Activated naive CD4-positive, alpha-beta T cell treated with Interleukin-2 at 50 U/mL for 16 hours (primary cell): ENCODE measurements at regions not wholly inside any gene's neighbourhood (a gene's known extent, or its start where the extent isn't known, plus 50 kb on each side); places are given as distances from the start of the nearest gene placed in this dataset.

ENCODE experiments used
- DNase-seq: peaks from one replicate; pipeline ENCODE4 v3.0.0-alpha.2; 2020

DNA sequence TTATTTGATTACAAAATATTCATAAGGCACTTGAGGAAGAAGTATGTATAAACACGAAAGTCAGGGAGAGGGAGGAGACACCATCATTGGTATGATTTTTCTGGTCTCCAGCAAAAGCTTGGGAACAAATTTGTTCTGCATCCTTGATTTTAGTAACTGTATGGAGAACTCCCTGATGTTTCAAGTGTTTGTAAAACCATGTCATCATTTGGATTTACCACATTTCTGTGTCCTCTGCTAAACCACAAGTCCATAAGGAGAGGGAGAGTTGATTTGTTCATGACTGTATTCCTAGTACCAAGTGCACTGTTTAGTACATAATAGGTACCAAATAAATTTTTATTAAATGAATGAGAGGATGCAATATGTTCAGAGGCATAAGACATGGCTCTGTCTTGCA, 181.1 kb downstream of the BTG1 start:
- DNase-seq: no peak

GRCh38 chr12:91959220-91959619, 186.4 kb downstream of the BTG1 start:
- no peak for DNase-seq

GRCh38 chr12:91958816-91959215, 186.8 kb downstream of the BTG1 start:
- DNase-seq: no peak

GRCh38 chr12:91954747-91955146, 190.9 kb downstream of the BTG1 start:
- no peak for DNase-seq

DNA sequence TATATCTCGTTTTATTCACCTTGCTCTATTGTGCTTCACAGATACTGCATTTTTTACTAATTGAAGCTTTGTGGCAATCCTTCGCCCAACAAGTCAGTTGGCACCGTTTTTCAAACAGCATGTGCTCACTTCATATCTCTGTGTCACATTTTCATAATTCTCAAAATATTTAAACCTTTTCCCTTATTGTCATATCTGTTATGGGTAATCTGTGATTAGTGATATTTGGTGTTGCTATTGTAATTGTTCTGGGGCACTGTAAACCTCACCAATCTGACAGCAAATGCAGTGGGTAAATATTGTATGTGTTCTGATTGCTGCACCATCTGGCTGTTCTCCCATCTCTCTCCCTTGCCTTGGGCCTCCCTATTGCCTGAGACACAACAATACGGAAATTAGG, 191.3 kb downstream of the BTG1 start:
- DNase-seq: no peak

GRCh38 chr12:91952916-91953315, 192.7 kb downstream of the BTG1 start:
- no peak for DNase-seq

- DNase-seq: no peak
Measured at GRCh38 chr12:91951571-91951970, 194.1 kb downstream of the BTG1 start.

GRCh38 chr12:91948504-91948903, 197.1 kb downstream of the BTG1 start:
- DNase-seq: no peak

DNA sequence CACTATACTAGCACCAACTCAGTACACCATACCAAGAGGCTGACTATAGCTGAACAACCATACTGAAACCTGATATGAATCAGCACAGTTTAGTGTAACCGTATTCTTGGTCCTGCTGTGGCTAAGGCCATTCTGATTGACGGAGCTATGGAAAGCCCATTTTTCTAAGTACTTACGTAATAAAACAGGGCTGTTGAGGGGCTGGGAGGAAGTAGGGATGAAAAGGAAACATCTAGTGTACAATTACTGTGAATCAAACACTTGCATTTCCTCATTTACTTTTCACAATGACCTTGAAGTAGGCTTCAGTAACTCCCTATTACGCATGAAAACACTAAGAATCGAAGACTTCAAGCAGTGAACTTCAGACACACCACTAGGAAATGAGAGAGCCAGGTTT, 198.2 kb downstream of the BTG1 start:
- no peak for DNase-seq

- no peak for DNase-seq
Measured at GRCh38 chr12:91944637-91945036, 201.0 kb downstream of the BTG1 start.

- no peak for DNase-seq
Measured at GRCh38 chr12:91940826-91941570, 204.6 kb downstream of the BTG1 start.

- no peak for DNase-seq
Measured at GRCh38 chr12:91940322-91940721, 205.3 kb downstream of the BTG1 start.

DNA sequence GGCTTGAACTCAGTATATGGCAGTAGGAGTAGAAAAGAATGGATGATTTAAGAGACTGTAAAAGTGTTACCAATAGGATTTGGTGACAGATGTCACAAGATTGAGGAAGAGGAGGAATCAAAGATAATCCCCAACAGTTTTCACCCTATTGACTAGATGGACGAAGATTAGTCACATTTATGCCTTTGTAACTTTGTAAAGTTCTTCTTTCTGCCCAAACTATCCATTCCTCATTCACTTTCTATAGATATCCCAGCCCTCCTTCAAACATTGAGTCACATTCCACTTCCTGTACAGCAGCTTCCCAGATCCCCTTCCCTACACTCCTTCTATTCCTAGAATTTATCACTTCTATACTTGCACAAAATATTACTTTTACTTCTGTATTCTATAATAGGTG, 207.9 kb downstream of the BTG1 start:
- no peak for DNase-seq

GRCh38 chr12:91937009-91937408, 208.6 kb downstream of the BTG1 start:
- DNase-seq: no peak

DNA sequence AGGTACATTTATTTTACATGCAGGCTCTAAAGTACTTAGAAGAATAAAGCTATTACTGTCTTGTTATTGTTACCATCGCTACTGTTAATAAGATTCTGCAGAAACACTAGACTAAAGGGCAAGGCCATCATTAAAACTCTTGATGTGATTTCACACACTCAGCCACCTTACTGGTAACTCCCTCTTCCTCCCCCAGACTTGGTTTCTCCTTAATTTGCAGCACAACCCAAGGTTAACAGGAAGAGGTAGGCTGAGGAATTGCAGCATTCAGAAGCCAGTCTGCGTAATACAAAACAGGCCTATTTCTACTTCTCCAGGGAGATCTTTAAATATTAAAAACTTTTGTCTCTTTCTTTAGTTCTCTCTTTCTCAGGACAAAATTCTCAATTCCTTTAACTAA, 210.3 kb downstream of the BTG1 start:
- no peak for DNase-seq

DNA sequence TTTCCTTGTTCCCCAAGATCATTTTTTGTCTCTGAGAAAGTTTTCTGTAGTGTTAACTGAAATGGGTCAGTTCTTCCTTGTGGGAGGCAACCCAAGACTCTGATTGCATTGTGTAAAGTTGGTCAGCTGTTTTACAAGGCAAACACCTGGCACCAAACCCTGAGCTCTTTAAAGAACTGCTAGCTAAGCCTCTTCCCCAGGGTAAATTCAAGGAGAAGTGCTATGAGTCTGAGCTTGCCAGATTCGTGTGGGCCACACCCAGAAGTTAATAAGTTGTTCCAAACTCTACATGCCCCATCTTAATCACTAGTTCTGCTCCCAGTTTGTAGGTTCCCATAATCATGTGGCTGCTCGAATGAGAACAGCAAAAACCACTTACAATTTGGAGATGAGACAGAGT, 214.5 kb downstream of the BTG1 start:
- DNase-seq: no peak

DNA sequence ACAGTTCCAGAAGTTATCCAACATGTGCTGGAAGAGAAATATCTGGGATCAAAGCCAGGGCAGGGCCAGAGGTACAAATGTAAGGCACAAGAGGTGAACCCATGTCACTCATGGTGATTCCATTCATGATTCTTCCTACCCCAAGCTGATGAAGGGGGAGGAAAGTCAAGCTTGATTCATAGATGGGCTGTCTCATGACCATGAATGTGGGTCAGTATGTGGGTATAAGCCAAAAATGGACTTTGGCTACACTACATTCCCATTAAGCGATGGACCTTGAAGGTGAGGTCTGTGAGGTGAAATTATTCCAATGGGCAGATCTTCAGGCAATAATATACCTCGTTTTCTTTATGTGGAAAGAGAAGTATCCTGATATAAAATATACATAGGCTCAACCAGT, 217.1 kb downstream of the BTG1 start:
- DNase-seq: no peak

DNA sequence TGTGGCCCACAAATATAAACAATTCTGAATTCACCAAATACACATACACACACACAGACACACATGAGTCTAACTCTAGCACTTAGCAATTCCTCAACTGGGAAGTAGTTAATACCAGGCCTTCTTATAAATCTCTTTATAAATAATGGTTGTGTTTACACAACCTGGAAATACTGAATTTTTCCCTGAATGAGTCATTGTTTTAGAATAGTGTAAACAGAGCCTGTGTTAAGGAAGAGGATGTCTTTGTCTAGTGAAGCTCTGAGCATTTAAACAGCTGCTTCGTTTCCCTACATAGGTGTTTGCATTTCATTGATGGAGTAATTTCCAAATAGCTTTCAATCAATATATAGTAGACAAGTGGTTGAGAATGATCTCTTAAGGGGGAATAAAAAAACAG, 218.8 kb downstream of the BTG1 start:
- DNase-seq: no peak

- DNase-seq: no peak
Measured at GRCh38 chr12:91924827-91925226, 220.8 kb downstream of the BTG1 start.

DNA sequence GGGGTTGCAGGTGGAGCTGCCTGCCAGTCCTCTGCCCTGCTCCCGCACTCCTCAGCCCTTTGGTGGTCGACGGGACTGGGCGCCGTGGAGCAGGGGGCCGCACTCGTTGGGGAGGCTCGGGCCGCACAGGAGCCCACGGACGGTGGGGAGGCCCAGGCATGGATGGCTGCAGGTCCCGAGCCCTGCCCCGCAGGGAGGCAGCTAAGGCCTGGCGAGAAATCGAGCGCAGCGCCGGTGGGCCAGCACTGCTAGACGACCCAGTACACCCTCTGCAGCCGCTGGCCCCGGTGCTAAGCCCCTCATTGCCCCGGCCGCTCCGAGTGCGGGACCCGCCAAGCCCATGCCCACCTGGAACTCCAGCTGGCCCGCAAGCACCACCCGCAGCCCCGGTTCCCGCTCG, 221.8 kb downstream of the BTG1 start:
- no peak for DNase-seq

GRCh38 chr12:91922674-91923073, 223.0 kb downstream of the BTG1 start:
- no peak for DNase-seq

- DNase-seq: no peak
Measured at GRCh38 chr12:91922139-91922538, 223.5 kb downstream of the BTG1 start.

DNA sequence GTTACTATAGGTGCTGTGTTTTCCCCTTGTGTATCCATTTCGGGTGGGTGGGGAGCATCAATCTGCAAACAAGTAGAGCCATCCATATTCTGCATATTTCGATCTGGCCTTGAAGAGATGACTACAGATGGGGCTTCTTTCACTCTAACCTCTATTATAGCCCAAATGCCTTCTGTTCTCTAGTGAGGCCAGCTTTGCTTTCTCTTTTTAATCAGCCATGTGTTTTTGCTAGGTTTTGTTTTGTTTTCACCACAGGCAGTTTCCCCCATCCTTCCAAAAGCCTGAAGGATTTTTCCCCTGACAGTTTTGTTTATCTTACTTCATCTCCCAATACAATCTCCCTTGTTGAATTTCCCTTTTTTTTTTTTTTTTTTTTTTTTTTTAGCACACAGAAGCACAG, 224.1 kb downstream of the BTG1 start:
- DNase-seq: no peak

GRCh38 chr12:91920741-91921140, 224.9 kb downstream of the BTG1 start:
- DNase-seq: no peak

- DNase-seq: no peak
Measured at GRCh38 chr12:91920276-91920675, 225.4 kb downstream of the BTG1 start.

GRCh38 chr12:91918431-91918830, 227.2 kb downstream of the BTG1 start:
- DNase-seq: no peak
